IMR-90 (cell line): ENCODE measurements at regions not wholly inside any gene's neighbourhood (a gene's known extent, or its start where the extent isn't known, plus 50 kb on each side); places are given as distances from the start of the nearest gene placed in this dataset.

Experiments
- ATAC-seq: fragments of 200-7000 bp; cut with Tn5 transposase; 2 replicates; pipeline ENCODE4 v1.9.1; 2020; ENCODE audit warnings: low read depth, mild to moderate bottlenecking, moderate library complexity
- BruUV-seq: library from RNA; stranded (reverse); fragments of 400-500 nt; replicated peaks from 2 replicates; lab custom pipeline; 2021; lab: Mats Ljungman, UMichigan
- CTCF ChIA-PET: fragments of 300-600 bp; formaldehyde crosslinking; extraction: SDS; loops from one replicate; lab custom pipeline; 2021; ENCODE audit warnings: antibody characterized with exemption; lab: Yijun Ruan, JAX
- POLR2A ChIA-PET: fragments of 300-600 bp; sonication (Branson Sonifier 250); formaldehyde crosslinking; loops from one replicate; lab custom pipeline; 2022; ENCODE audit warnings: antibody characterized with exemption; ENCODE audit not compliant: unreplicated experiment; lab: Charles Lee
- DNase-seq: peaks from one replicate; pipeline ENCODE4 v3.0.0; 2013
- H2AFZ ChIP-seq: replicated peaks from 2 replicates; pipeline ENCODE3; 2013; ENCODE audit warnings: low read length, mild to moderate bottlenecking; ENCODE audit not compliant: poor library complexity
- H2AK5ac ChIP-seq: 2 replicates; pipeline ENCODE4 v1.6.1; 2013; ENCODE audit warnings: low read depth, low read length, inconsistent platforms
- H2AK9ac ChIP-seq: replicated peaks from 2 replicates; pipeline ENCODE3; 2013; ENCODE audit warnings: mild to moderate bottlenecking, low read depth, low read length, moderate library complexity; ENCODE audit not compliant: poor library complexity
- H2BK120ac ChIP-seq: 2 replicates; pipeline ENCODE4 v1.6.1; 2013; ENCODE audit warnings: low read depth, low read length, inconsistent platforms
- H2BK15ac ChIP-seq: 3 replicates; pipeline ENCODE4 v1.6.1; 2013; ENCODE audit warnings: low read depth, low read length, inconsistent platforms
- H2BK20ac ChIP-seq: 2 replicates; pipeline ENCODE4 v1.6.1; 2013; ENCODE audit warnings: low read depth, mild to moderate bottlenecking, inconsistent platforms, low read length, moderate library complexity
- H2BK5ac ChIP-seq: 2 replicates; pipeline ENCODE4 v1.6.1; 2013; ENCODE audit warnings: mild to moderate bottlenecking, low read depth, low read length, inconsistent platforms; ENCODE audit not compliant: poor library complexity, severe bottlenecking
- H3K14ac ChIP-seq: replicated peaks from 2 replicates; pipeline ENCODE4 v1.6.1; 2013; ENCODE audit warnings: low read depth, low read length, inconsistent platforms
- H3K18ac ChIP-seq: 2 replicates; pipeline ENCODE4 v1.6.1; 2013; ENCODE audit warnings: low read depth, low read length, control low read depth
- H3K23ac ChIP-seq: 2 replicates; pipeline ENCODE4 v1.6.1; 2013; ENCODE audit warnings: low read depth, low read length, inconsistent platforms
- H3K27ac ChIP-seq: 2 replicates; pipeline ENCODE4 v1.5.1; 2013; ENCODE audit warnings: mild to moderate bottlenecking, control low read depth, low read length; ENCODE audit not compliant: insufficient read depth
- H3K27me3 ChIP-seq: 2 replicates; pipeline ENCODE4 v1.6.1; 2013; ENCODE audit warnings: low read length; ENCODE audit not compliant: control insufficient read depth, insufficient read depth
- H3K36me3 ChIP-seq: 2 replicates; pipeline ENCODE4 v1.6.1; 2013; ENCODE audit warnings: low read length, mixed read lengths; ENCODE audit not compliant: control insufficient read depth, insufficient read depth
- H3K4ac ChIP-seq: 2 replicates; pipeline ENCODE4 v1.6.1; 2013; ENCODE audit warnings: low read depth, low read length, inconsistent platforms
- H3K4me1 ChIP-seq: 2 replicates; pipeline ENCODE4 v1.6.1; 2013; ENCODE audit warnings: low read length, mixed read lengths; ENCODE audit not compliant: control insufficient read depth, insufficient read depth
- H3K4me2 ChIP-seq: 2 replicates; pipeline ENCODE4 v1.6.1; 2013; ENCODE audit warnings: low read depth, mild to moderate bottlenecking, control low read depth, low read length, moderate library complexity
- H3K4me3 ChIP-seq: 2 replicates; pipeline ENCODE4 v1.5.1; 2013; ENCODE audit warnings: low read depth, mild to moderate bottlenecking, control low read depth, low read length, moderate library complexity; ENCODE audit not compliant: insufficient read depth
- H3K56ac ChIP-seq: 2 replicates; pipeline ENCODE4 v1.6.1; 2013; ENCODE audit warnings: low read length, inconsistent platforms; ENCODE audit not compliant: insufficient read depth; ENCODE audit errors: extremely low read depth
- H3K79me1 ChIP-seq, 2 experiments: 2 replicates each; pipeline ENCODE4 v1.6.1; 2013; ENCODE audit warnings: low read length in 2 of 2, inconsistent platforms in 1 of 2, low read depth in 1 of 2
- H3K9ac ChIP-seq: 2 replicates; pipeline ENCODE4 v1.6.1; 2013; ENCODE audit warnings: low read depth, low read length, control low read depth
- H3K9me1 ChIP-seq: 2 replicates; pipeline ENCODE4 v1.6.1; 2013; ENCODE audit warnings: low read length, inconsistent platforms; ENCODE audit not compliant: insufficient read depth
- H3K9me3 ChIP-seq: 2 replicates; pipeline ENCODE4 v1.6.1; 2013; ENCODE audit warnings: low read length; ENCODE audit not compliant: control insufficient read depth, insufficient read depth
- H4K20me1 ChIP-seq: 2 replicates; pipeline ENCODE4 v1.6.1; 2013; ENCODE audit warnings: low read length, inconsistent platforms; ENCODE audit not compliant: insufficient read depth
- H4K5ac ChIP-seq: 2 replicates; pipeline ENCODE4 v1.6.1; 2013; ENCODE audit warnings: mild to moderate bottlenecking, low read depth, low read length, control low read depth
- H4K8ac ChIP-seq, 2 experiments: 2 replicates each; pipeline ENCODE4 v1.6.1; 2013; ENCODE audit warnings: low read depth in 2 of 2, low read length in 2 of 2, control low read depth in 1 of 2, inconsistent platforms in 1 of 2
- H4K91ac ChIP-seq: 2 replicates; pipeline ENCODE4 v1.6.1; 2013; ENCODE audit warnings: low read depth, low read length, inconsistent platforms; ENCODE audit not compliant: insufficient read depth
- CEBPB ChIP-seq: IDR thresholded peaks from 2 replicates; pipeline ENCODE4 v1.6.1; 2012; ENCODE audit warnings: low read depth, low read length, improper control_type of control experiment
- CHD1 ChIP-seq: IDR thresholded peaks from 2 replicates; pipeline ENCODE4 v1.6.1; 2012; ENCODE audit warnings: low read depth, low read length, improper control_type of control experiment
- CTCF ChIP-seq: conservative IDR thresholded peaks from 2 replicates; pipeline ENCODE4 v1.5.1; 2012; ENCODE audit warnings: mild to moderate bottlenecking, low read depth, low read length, improper control_type of control experiment
- MAZ ChIP-seq: IDR thresholded peaks from 2 replicates; pipeline ENCODE4 v1.6.1; 2012; ENCODE audit warnings: low read depth, mild to moderate bottlenecking, low read length, improper control_type of control experiment, moderate library complexity, borderline replicate concordance
- MXI1 ChIP-seq: IDR thresholded peaks from 2 replicates; pipeline ENCODE4 v1.6.1; 2012; ENCODE audit warnings: low read depth, mild to moderate bottlenecking, low read length, moderate library complexity, borderline replicate concordance
- NFE2L2 ChIP-seq: fragments of 150-350 bp; IDR thresholded peaks from 2 replicates; pipeline ENCODE4 v1.6.1; 2016; ENCODE audit warnings: low read depth, mild to moderate bottlenecking, low read length
- RFX5 ChIP-seq: IDR thresholded peaks from 2 replicates; pipeline ENCODE4 v1.8.0; 2012; ENCODE audit warnings: low read depth, mild to moderate bottlenecking, low read length, moderate library complexity
- SMC3 ChIP-seq: fragments of 150-350 bp; IDR thresholded peaks from 2 replicates; pipeline ENCODE4 v1.6.1; 2016; ENCODE audit warnings: low read depth, mild to moderate bottlenecking, antibody characterized with exemption, low read length, moderate library complexity
- WGBS, 2 experiments: methylation state at CpG; one replicate each; pipeline versions ENCODE4 v1.1.5 to v1.1.7; 2013; ENCODE audit warnings: missing lambda C conversion rate in 2 of 2; ENCODE audit not compliant: insufficient read length in 1 of 2; ENCODE audit errors: extremely low coverage in 2 of 2; 5-methylcytosine and 5-hydroxymethylcytosine counted together
- dilution Hi-C: fragments of 300-500 bp; cut with HindIII; formaldehyde crosslinking; loops from one replicate; pipeline ENCODE4 v1.14.3; 2018; ENCODE audit warnings: low sequenced_read_pairs; ENCODE audit not compliant: unreplicated experiment
- in situ Hi-C: fragments of 300-500 bp; cut with MboI; formaldehyde crosslinking; loops from 3 replicates; pipeline ENCODE4 v1.14.3; 2019; ENCODE audit warnings: low sequenced_read_pairs, inconsistent platforms, mixed read lengths
- intact Hi-C: fragments of 100-400 bp; cut with micrococcal nuclease; formaldehyde crosslinking; loops from 2 replicates; pipeline ENCODE4 v1.10.0; 2022
- TF ChIP-seq, protein P1 (sequence below): fragments of 150-350 bp; IDR thresholded peaks from 2 replicates; pipeline ENCODE4 v1.6.1; 2017; ENCODE audit warnings: mild to moderate bottlenecking, antibody characterized with exemption, low read length, low read depth

- Histone ChIP-seq H3K56ac (no peak overlapping the region), H2AFZ (no peak overlapping the region), H3K23ac (no peak overlapping the region), H2BK5ac (no peak overlapping the region), H4K20me1 (no peaks in the 10 kb centered on the region), H3K79me1 (no peaks in the 10 kb centered on the region), H2BK15ac (no peak overlapping the region), H3K9ac (no peak overlapping the region), H3K36me3 (no peaks in the 10 kb centered on the region), H2BK20ac (no peak overlapping the region), H3K4me1 (no peaks in the 10 kb centered on the region), H3K18ac (no peak overlapping the region), H3K9me3 (peaks cover 2% of the 10 kb centered on the region; the same call in 1 of the 2 replicates), H4K8ac (no peak overlapping the region), H2AK5ac (no peak overlapping the region), H2BK120ac (no peak overlapping the region), H3K27ac (no peak overlapping the region), H3K4me2 (no peak overlapping the region), H4K5ac (no peak overlapping the region), H3K14ac (no peak overlapping the region), H3K9me1 (no peaks in the 10 kb centered on the region), H3K4ac (no peak overlapping the region), H4K91ac (no peak overlapping the region), H3K4me3 (no peak overlapping the region), H2AK9ac (no peak overlapping the region), H3K27me3 (no peaks in the 10 kb centered on the region)
- ChIA-PET POLR2A (no interaction called here), CTCF (no interaction called here)
- intact Hi-C loops, result no loop called here
- no TSS peak for BruUV-seq
- no peak for DNase-seq
- dilution Hi-C loops, result no loop called here
- in situ Hi-C loops, result no loop called here
- WGBS, 2 experiments, result no CpG with 5 or more reads among the region's 5 CpGs
- no peak for ATAC-seq
- no peak for TF ChIP-seq MAZ
- TF ChIP-seq CTCF, result no peak
- TF ChIP-seq, protein P1, sequence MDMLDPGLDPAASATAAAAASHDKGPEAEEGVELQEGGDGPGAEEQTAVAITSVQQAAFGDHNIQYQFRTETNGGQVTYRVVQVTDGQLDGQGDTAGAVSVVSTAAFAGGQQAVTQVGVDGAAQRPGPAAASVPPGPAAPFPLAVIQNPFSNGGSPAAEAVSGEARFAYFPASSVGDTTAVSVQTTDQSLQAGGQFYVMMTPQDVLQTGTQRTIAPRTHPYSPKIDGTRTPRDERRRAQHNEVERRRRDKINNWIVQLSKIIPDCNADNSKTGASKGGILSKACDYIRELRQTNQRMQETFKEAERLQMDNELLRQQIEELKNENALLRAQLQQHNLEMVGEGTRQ, result no peak
- no peak for TF ChIP-seq CHD1
- TF ChIP-seq CEBPB, result no peak
- TF ChIP-seq SMC3, result no peak
- no peak for TF ChIP-seq RFX5
- no peak for TF ChIP-seq MXI1
- no peak for TF ChIP-seq NFE2L2
Observed at GRCh38 chr6:67664942-67665341, 970.1 kb upstream of the ADGRB3 start.
